GM19467 (cell line): ENCODE measurements at regions not wholly inside any gene's neighbourhood (a gene's known extent, or its start where the extent isn't known, plus 50 kb on each side); places are given as distances from the start of the nearest gene placed in this dataset.
"Not testable (repeated sequence)": the region's sequence is repeated elsewhere in the genome, so short reads cannot be mapped to it uniquely, and the experiment has no call there.

ENCODE experiments used
- ATAC-seq: cut with Tn5 transposase; IDR thresholded peaks from one replicate; pipeline ENCODE4 v1.9.1; 2021; ENCODE audit warnings: mild to moderate bottlenecking, moderate library complexity; ENCODE audit not compliant: unreplicated experiment

DNA sequence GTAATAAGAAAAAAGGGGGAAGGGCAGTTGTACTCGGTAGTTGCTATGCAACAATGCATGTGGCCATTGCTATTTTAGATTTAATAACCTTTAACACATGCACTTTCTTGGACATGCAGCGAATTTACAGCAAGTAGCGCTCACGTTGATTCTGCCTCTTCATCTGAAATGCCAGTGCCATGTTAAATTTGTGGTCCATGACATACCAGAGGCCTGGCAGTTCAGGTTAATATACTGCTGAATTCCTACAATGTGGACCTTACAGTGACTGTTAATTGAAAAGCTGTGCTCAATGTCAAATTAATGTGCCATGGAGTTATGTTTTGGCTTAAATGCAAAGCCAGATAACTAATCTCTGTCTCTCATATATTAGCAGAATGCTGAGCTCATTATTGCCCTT, 699.7 kb downstream of the DOK5 start:
- ATAC-seq: no peak

DNA sequence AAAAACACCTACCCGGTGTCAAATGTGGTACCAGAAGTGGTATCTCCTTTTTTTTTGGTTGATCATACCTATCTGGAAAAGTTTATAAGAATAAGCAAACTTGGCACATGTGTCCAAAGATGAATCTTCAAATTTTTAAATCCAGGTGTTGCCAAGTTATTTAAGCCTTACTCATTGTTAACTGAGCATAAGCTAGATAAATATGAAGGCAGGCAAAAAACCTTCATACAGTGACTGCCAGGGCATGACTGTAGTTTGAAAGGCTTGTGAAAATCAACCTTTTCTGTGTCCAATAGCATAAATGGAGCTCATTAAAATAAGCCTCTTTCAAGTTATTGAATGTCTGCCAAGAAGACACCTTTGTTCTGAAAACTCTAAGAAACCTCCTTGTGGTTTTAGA, 699.2 kb downstream of the DOK5 start:
- ATAC-seq: no peak

- ATAC-seq: no peak
Measured at GRCh38 chr20:55174172-55174571, 698.8 kb downstream of the DOK5 start.

- no peak for ATAC-seq
Measured at GRCh38 chr20:55173601-55174000, 698.2 kb downstream of the DOK5 start.

DNA sequence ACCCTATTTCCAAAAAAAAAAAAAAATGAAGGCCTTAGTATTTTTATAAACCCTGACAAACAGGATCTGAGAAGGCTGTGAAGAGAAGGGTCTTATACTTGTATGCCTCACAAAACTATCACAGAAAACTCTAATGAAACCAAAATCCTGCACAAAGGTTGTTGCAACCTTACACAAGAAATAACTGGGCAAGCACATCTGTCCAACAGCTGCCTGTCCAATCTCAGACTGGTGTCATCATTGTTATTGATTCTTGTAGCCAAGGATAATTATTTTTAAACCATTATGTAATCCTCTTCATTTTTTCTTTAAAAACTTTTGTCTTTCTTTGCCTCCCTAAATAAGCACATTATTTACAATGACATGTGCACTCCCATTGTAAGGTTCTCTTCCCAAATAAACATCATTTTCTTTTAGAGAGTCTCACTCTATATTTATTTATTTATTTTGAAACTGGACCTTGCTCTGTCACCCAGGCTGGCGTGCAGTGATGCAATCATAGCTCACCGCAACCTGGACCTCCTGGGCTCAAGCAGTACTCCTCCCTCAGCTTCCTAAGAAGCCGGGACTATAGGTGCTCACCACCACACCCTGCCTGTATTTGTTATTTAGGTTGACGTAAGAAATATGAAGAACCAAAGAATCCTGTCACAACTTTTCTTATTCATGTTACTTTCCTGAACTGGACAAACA, 697.1 kb downstream of the DOK5 start:
- no peak for ATAC-seq

GRCh38 chr20:55166063-55166462, 690.7 kb downstream of the DOK5 start:
- no peak for ATAC-seq

DNA sequence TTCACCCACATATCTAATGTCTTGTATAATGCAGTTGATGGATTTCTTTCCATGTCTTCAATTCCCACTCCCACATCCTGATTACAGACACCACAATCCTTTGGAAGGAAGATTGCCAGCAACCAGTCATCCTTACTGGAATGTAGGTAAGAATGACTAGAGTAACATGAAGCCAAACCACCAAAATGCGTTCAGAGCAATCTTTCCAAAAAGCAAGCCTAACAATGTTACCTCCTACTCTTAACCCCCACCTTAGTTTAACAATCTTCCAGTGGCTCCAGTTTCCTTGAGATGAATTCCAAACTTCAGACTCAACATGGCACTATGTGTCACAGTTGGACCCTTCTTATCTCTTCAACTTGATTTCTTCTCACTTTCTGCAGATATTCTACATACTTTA, 685.6 kb downstream of the DOK5 start:
- ATAC-seq: no peak

DNA sequence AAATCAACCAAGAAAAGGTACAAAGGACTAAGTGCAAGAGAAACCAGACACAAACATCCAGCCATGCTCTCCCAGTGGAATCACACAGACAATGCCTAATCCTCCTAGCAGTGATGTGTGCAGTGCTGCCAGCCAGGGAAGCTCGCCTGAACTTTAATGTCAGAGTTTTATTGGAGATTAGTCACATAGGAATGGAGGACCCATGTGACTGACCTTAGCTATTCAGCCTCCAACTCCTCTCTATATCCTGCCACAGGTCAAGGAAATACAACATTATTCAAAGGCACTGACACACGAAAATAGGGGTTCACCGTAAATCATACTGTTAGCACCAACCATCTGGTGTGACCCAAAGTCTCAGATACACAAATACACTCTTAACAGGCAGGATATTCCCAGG, 684.6 kb downstream of the DOK5 start:
- no peak for ATAC-seq

DNA sequence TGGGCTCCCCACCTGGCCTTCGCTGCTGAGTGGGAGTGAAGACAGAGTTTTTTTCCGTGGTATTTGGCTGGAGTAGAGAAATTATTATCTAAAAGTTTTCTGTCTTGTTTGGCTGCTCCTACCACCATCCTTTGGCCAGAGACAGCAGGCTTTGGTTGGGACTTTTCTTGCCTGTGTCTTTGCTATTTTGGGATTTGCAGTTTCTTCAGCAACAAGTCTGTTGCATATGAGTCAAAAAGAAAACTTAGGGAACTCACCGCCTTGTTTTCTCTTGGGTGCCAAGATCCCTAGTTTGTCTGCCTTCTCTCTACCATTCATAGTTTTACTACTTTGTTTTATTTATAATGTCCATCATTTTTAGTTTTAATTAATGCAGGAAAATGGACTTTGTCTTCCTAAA, 683.8 kb downstream of the DOK5 start:
- ATAC-seq: no peak

DNA sequence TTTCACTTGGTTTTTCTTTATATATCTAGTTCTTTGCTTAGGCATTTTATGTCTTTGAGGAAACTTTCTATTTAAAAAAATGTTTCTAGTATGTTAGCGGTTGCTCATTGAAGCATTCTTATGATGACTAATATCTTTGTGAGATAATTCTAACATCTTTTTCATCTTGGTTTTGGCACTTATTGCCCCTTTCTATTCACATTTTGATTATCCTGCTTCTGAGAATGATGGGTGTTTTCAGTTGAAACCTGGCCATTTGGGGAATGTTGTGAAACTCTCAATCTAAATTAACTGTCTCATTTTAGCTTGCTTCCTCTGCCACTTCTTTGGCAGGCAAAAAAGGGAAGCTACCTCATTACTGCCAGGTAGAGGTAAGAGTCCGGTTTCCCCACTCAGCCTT, 683.1 kb downstream of the DOK5 start:
- no peak for ATAC-seq

GRCh38 chr20:55155360-55155759, 680.0 kb downstream of the DOK5 start:
- ATAC-seq: no peak

GRCh38 chr20:55153001-55153645, 677.7 kb downstream of the DOK5 start:
- no peak for ATAC-seq

DNA sequence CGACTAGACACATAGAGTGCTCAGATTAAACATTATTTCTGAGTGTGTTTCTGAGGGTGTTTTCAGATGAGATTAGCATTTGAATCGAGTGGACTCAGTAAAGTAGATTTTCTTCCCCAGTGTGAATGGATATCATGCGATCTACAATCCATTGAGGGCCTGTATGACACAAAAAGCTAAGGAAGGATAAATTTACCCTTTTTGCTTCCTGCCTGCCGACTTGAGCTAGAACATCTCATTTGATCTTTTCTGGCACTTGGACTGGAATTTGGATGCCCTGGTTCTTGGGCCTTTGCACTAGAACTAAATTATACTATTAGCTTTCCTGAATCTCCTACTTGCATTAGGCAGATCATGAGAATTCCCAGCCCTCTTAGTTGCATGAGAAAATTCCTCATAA, 675.8 kb downstream of the DOK5 start:
- ATAC-seq: no peak

DNA sequence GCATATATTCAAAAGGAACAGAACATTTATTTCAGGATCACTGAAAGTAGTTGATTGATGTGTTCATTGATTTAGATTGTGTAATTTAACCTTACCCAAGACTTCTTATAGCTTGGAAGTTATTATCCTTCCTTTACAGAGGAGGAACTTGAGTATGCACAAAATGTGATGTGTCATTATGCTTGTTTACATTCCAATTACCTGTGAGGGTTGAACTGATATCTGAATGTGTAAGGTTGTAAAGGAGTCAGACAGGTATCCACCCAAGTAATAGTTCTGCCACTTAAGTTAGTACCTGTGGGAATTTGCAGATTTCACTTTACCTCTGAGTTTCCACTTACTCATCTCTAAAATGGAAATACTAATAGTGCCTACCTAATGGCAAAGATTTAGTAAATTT, 668.2 kb downstream of the DOK5 start:
- no peak for ATAC-seq

GRCh38 chr20:55142932-55143331, 667.5 kb downstream of the DOK5 start:
- ATAC-seq: no peak

- no peak for ATAC-seq
Measured at GRCh38 chr20:55140631-55141030, 665.2 kb downstream of the DOK5 start.

GRCh38 chr20:55139173-55139765, 663.9 kb downstream of the DOK5 start:
- no peak for ATAC-seq

DNA sequence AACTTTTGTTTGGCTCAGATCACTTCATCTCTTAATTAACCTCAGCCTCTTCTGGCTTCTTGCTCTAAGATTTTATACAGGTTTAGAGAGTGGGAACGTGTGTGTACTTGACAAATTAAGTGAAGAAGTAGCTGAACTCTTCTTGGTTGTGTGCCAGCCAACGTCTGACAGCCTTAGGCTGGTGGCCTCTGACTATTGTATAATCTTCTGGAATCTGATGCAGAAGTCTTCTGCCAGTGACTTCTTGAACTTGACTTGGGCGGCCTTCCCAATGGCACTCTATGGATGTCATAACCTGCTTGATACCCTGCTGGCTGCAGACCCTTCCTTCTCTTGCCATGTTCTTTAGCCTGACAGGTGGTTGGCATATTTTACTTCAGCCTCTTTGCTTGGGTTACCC, 660.5 kb downstream of the DOK5 start:
- ATAC-seq: no peak

- ATAC-seq: no peak
Measured at GRCh38 chr20:55132523-55132922, 657.1 kb downstream of the DOK5 start.

DNA sequence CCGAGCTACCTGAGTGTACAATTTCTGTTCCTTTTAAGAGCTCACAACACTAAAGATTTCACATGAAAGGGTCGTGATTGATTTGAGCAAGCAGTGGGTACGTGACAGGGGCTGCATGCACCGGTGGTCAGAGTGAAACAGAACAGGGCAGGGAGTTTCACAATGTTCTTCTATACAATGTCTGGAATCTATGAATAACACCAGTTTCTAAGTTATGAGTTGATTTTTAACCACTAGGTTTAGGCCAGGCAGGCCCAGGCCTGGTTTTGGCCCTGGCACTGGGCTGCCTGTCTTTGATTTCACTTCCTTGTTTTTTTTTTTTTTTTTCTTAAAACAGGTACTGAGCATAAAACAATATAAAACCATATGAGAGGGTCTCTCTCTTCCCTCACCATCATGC, 642.2 kb downstream of the DOK5 start:
- not testable (repeated sequence) for ATAC-seq

GRCh38 chr20:55116598-55116997, 641.2 kb downstream of the DOK5 start:
- ATAC-seq: no peak

GRCh38 chr20:55103188-55103587, 627.8 kb downstream of the DOK5 start:
- ATAC-seq: no peak
